ENCODE measurements at regions not wholly inside any gene's neighbourhood (a gene's known extent, or its start where the extent isn't known, plus 50 kb on each side); places are given as distances from the start of the nearest gene placed in this dataset.

DNA sequence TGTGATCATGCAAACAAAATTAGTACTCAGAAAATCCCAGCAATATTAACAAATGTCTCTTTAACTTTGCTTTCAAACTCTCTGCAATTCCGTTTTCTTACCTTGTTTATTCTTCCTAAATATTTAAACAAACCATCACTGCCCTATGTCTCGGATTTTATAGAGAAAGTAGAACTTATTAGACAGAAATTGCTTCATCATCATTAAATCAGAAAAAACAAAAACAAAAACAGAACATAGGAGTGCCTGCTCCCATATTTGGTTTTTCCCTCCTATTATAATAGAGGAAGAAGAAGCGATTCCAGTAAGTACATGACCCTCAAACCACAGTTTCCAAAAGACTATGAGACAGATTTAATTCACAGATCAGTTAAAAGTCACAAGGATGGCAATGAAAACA is 1228.0 kb downstream of the RPA4 start:
- no peak overlapping the region for H3K9ac ChIP-seq (ENCODE audit: low read depth, low read length)
- no peak overlapping the region for H2AFZ ChIP-seq (replicated peaks; ENCODE audit: low read length, poor library complexity)
- H2BK15ac ChIP-seq (ENCODE audit: low read depth, low read length): no peak overlapping the region
- no peak overlapping the region for H2AK9ac ChIP-seq (replicated peaks; ENCODE audit: low read depth, low read length, poor library complexity)
- CTCF ChIA-PET: no interaction called here
- no peak overlapping the region for H3K18ac ChIP-seq (ENCODE audit: low read depth, low read length)
- dilution Hi-C loops (cut with HindIII; ENCODE audit: low sequenced_read_pairs, unreplicated experiment) (no loop called here), intact Hi-C loops (cut with micrococcal nuclease) (no loop called here), in situ Hi-C loops (cut with MboI; ENCODE audit: low sequenced_read_pairs) (no loop called here)
- H3K27me3 ChIP-seq (ENCODE audit: control insufficient read depth, insufficient read depth, low read length): no peaks in the 10 kb centered on the region
- H3K9me1 ChIP-seq (ENCODE audit: insufficient read depth, low read length): no peaks in the 10 kb centered on the region
- no CpG with 5 or more reads among the region's 3 CpGs for WGBS, 2 experiments (ENCODE audit: extremely low coverage in 2 of 2, insufficient read length in 1 of 2)
- H3K4me3 ChIP-seq (ENCODE audit: insufficient read depth, low read depth, low read length): no peak overlapping the region
- no peak overlapping the region for H4K5ac ChIP-seq (ENCODE audit: low read depth, low read length)
- ATAC-seq (ENCODE audit: low read depth) (no peak), DNase-seq (no peak)
- no peaks in the 10 kb centered on the region for H3K4me1 ChIP-seq (ENCODE audit: control insufficient read depth, insufficient read depth, low read length)
- H3K23ac ChIP-seq (ENCODE audit: low read depth, low read length): no peak overlapping the region
- no TSS peak for BruUV-seq (replicated peaks)
- POLR2A ChIA-PET (ENCODE audit: unreplicated experiment): no interaction called here
- H2BK20ac ChIP-seq (ENCODE audit: low read depth, low read length): no peak overlapping the region
- H3K56ac ChIP-seq (ENCODE audit: extremely low read depth, insufficient read depth, low read length): no peak overlapping the region
- no peak overlapping the region for H3K27ac ChIP-seq (ENCODE audit: insufficient read depth, low read length)
- H4K8ac ChIP-seq (ENCODE audit: low read depth in 2 of 2, low read length in 2 of 2): no peak overlapping the region
- H3K79me1 ChIP-seq (ENCODE audit: low read depth in 1 of 2, low read length in 2 of 2): no peaks in the 10 kb centered on the region
- H3K36me3 ChIP-seq (ENCODE audit: control insufficient read depth, insufficient read depth, low read length): no peaks in the 10 kb centered on the region
- no peaks in the 10 kb centered on the region for H3K9me3 ChIP-seq (ENCODE audit: control insufficient read depth, insufficient read depth, low read length)
- H2BK5ac ChIP-seq (ENCODE audit: low read depth, low read length, poor library complexity, severe bottlenecking): no peak overlapping the region
- H3K14ac ChIP-seq (replicated peaks; ENCODE audit: low read depth, low read length): no peak overlapping the region
- TF ChIP-seq NFE2L2 (IDR thresholded peaks at IDR 0.05; ENCODE audit: low read depth, low read length): no peak
- TF ChIP-seq RCOR1 (IDR thresholded peaks at IDR 0.05; ENCODE audit: insufficient replicate concordance, low read length): no peak
- peak; percentile 69 for TF ChIP-seq MAFK (IDR thresholded peaks at IDR 0.05; ENCODE audit: low read depth, low read length)
- H2AK5ac ChIP-seq (ENCODE audit: low read depth, low read length): no peak overlapping the region
- H2BK120ac ChIP-seq (ENCODE audit: low read depth, low read length): no peak overlapping the region
- no peaks in the 10 kb centered on the region for H4K20me1 ChIP-seq (ENCODE audit: insufficient read depth, low read length)
- no peak overlapping the region for H4K91ac ChIP-seq (ENCODE audit: insufficient read depth, low read depth, low read length)
- no peak overlapping the region for H3K4ac ChIP-seq (ENCODE audit: low read depth, low read length)
- no peak overlapping the region for H3K4me2 ChIP-seq (ENCODE audit: low read depth, low read length)
